DOHH2 (cell line): ENCODE measurements at regions not wholly inside any gene's neighbourhood (a gene's known extent, or its start where the extent isn't known, plus 50 kb on each side); places are given as distances from the start of the nearest gene placed in this dataset.

Experiments
- H3F3A ChIP-seq: fragments of 200-600 bp; sonication (generic), shearing (Covaris generic); 2 replicates; pipeline ENCODE4 v1.6.0; 2016; ENCODE audit warnings: antibody characterized with exemption, mild to moderate bottlenecking; ENCODE audit not compliant: control insufficient read depth, insufficient read depth
- H3K27ac ChIP-seq: fragments of 200-600 bp; sonication (generic); 2 replicates; pipeline ENCODE4 v1.5.1; 2014; ENCODE audit warnings: low read depth, mild to moderate bottlenecking, low read length, moderate library complexity
- H3K27me3 ChIP-seq: fragments of 200-600 bp; sonication (generic); 2 replicates; pipeline ENCODE4 v1.6.1; 2014; ENCODE audit warnings: mild to moderate bottlenecking, low read length, mixed read lengths; ENCODE audit not compliant: control insufficient read depth
- H3K36me3 ChIP-seq: fragments of 200-600 bp; sonication (generic); 2 replicates; pipeline ENCODE4 v1.6.1; 2014; ENCODE audit warnings: mild to moderate bottlenecking, low read length, moderate library complexity, mixed read lengths; ENCODE audit not compliant: control insufficient read depth
- H3K4me1 ChIP-seq: fragments of 200-600 bp; sonication (generic); 2 replicates; pipeline ENCODE4 v1.6.1; 2014; ENCODE audit warnings: mild to moderate bottlenecking, low read length, mixed read lengths; ENCODE audit not compliant: control insufficient read depth
- H3K4me2 ChIP-seq: fragments of 200-600 bp; sonication (generic); 2 replicates; pipeline ENCODE4 v1.6.0; 2014; ENCODE audit warnings: mild to moderate bottlenecking, low read length, moderate library complexity
- H3K4me3 ChIP-seq: fragments of 200-600 bp; sonication (generic); 2 replicates; pipeline ENCODE4 v1.5.1; 2014; ENCODE audit warnings: mild to moderate bottlenecking, low read length, mixed read lengths
- H3K79me2 ChIP-seq: fragments of 200-600 bp; sonication (generic); 2 replicates; pipeline ENCODE4 v1.6.1; 2014; ENCODE audit warnings: mild to moderate bottlenecking, low read length, mixed read lengths; ENCODE audit not compliant: control insufficient read depth
- H3K9me2 ChIP-seq: fragments of 200-600 bp; sonication (generic); replicated peaks from 2 replicates; pipeline ENCODE4 v1.6.1; 2014; ENCODE audit warnings: mild to moderate bottlenecking, low read length, mixed read lengths; ENCODE audit not compliant: control insufficient read depth
- H3K9me3 ChIP-seq: fragments of 200-600 bp; sonication (generic); 2 replicates; pipeline ENCODE4 v1.6.1; 2014; ENCODE audit warnings: antibody characterized with exemption, low read length, mixed read lengths; ENCODE audit not compliant: control insufficient read depth, insufficient read depth
- H4K20me1 ChIP-seq: fragments of 200-600 bp; sonication (generic); 2 replicates; pipeline ENCODE4 v1.6.0; 2014; ENCODE audit warnings: low read depth, mild to moderate bottlenecking, antibody characterized with exemption, low read length, moderate library complexity; ENCODE audit not compliant: control insufficient read depth, insufficient read depth
- EZH2phosphoT487 ChIP-seq: fragments of 200-600 bp; sonication (generic); IDR thresholded peaks from 2 replicates; pipeline ENCODE4 v1.6.1; 2017; ENCODE audit warnings: borderline replicate concordance, mild to moderate bottlenecking, antibody characterized with exemption, low read length, moderate library complexity, mixed read lengths
- TF ChIP-seq, protein P1 (sequence below): fragments of 200-600 bp; sonication (generic); IDR thresholded peaks from one replicate; pipeline ENCODE4 v1.5.1; 2014; ENCODE audit warnings: antibody characterized with exemption, mild to moderate bottlenecking, low read depth, low read length; ENCODE audit not compliant: poor library complexity, severe bottlenecking

DNA sequence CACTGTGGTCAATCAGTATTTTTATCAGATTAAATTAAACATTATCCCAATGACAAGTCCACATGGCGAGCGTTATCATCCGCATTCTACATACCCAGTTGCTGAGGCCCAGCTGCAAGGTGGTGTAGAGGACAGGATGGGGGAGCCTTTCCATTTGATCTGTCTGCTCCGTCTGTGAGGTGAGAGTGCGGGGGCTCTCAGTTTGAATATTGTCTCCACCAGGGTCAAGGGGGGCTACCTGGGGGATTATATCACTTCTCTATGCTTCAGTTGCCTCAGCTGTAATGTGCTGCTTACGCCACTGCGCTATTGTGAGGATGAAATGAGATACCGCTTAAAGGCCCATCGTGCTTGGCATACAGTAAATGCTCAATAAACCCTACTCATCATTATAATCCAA is 1106.0 kb downstream of the BCL11B start:
- Histone ChIP-seq H3K4me3 (no peak overlapping the region), H3K9me2 (no peaks in the 10 kb centered on the region), H3K36me3 (no peaks in the 10 kb centered on the region), H3K27ac (no peak overlapping the region), H4K20me1 (no peaks in the 10 kb centered on the region), H3K79me2 (no peaks in the 10 kb centered on the region), H3K9me3 (no peaks in the 10 kb centered on the region), H3F3A (no peaks in the 10 kb centered on the region), H3K27me3 (no peaks in the 10 kb centered on the region), H3K4me2 (no peak overlapping the region), H3K4me1 (no peaks in the 10 kb centered on the region)
- TF ChIP-seq, protein P1, sequence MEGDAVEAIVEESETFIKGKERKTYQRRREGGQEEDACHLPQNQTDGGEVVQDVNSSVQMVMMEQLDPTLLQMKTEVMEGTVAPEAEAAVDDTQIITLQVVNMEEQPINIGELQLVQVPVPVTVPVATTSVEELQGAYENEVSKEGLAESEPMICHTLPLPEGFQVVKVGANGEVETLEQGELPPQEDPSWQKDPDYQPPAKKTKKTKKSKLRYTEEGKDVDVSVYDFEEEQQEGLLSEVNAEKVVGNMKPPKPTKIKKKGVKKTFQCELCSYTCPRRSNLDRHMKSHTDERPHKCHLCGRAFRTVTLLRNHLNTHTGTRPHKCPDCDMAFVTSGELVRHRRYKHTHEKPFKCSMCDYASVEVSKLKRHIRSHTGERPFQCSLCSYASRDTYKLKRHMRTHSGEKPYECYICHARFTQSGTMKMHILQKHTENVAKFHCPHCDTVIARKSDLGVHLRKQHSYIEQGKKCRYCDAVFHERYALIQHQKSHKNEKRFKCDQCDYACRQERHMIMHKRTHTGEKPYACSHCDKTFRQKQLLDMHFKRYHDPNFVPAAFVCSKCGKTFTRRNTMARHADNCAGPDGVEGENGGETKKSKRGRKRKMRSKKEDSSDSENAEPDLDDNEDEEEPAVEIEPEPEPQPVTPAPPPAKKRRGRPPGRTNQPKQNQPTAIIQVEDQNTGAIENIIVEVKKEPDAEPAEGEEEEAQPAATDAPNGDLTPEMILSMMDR, result no peak
- no peak for TF ChIP-seq EZH2phosphoT487

DNA sequence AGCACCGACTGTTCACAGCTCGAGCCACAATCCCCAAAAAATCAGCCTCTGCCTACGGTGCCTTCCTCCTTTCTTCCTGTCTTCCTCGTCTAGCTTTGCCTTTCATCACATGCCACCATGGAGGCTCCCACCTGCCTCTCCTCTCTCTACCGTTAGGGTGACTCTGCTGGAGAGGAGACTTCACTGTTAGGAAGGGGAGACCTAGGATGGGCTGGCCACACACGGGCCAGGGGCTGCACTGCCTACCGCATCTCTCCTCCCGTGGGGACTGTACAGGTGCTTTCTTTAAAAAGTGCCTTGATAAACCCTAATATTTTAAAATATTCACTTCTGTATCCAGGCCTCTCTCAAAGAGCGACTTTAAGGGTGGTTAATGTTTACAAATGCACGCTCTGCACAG is 1104.7 kb downstream of the BCL11B start:
- Histone ChIP-seq H3K4me3 (no peak overlapping the region), H3K79me2 (no peaks in the 10 kb centered on the region), H4K20me1 (no peaks in the 10 kb centered on the region), H3K9me3 (no peaks in the 10 kb centered on the region), H3K27ac (no peak overlapping the region), H3K27me3 (no peaks in the 10 kb centered on the region), H3K4me2 (no peak overlapping the region), H3K36me3 (no peaks in the 10 kb centered on the region), H3F3A (no peaks in the 10 kb centered on the region), H3K9me2 (no peaks in the 10 kb centered on the region), H3K4me1 (no peaks in the 10 kb centered on the region)
- TF ChIP-seq EZH2phosphoT487, result no peak
- TF ChIP-seq, protein P1, result no peak

DNA sequence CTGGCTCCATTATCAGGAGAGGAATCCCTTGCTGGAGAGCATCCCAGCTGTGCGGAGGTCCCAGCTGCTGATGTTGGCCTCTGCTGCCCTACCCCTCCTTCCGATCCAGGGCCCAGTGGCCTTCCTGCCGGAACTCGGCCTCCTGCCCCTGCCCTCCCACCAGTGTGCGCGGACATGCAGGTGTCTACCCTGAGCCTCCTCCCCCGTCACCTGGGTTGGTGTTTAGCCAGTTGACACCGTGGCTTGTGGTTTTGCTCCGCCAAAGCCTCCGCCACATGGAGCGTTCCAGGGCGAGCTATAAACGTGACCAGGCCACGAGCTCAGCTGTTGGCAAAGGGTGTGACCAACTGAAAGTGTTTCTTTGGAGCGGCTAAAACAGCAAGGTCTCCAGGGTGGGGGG is 1104.3 kb downstream of the BCL11B start:
- TF ChIP-seq, protein P1, result no peak
- TF ChIP-seq EZH2phosphoT487, result no peak
- Histone ChIP-seq H3K36me3 (no peaks in the 10 kb centered on the region), H3K9me3 (no peaks in the 10 kb centered on the region), H3K9me2 (no peaks in the 10 kb centered on the region), H3K4me3 (no peak overlapping the region), H3K4me2 (no peak overlapping the region), H3K79me2 (no peaks in the 10 kb centered on the region), H3K4me1 (no peaks in the 10 kb centered on the region), H3K27me3 (no peaks in the 10 kb centered on the region), H3K27ac (no peak overlapping the region), H3F3A (no peaks in the 10 kb centered on the region), H4K20me1 (no peaks in the 10 kb centered on the region)
